ENCODE measurements at regions not wholly inside any gene's neighbourhood (a gene's known extent, or its start where the extent isn't known, plus 50 kb on each side); places are given as distances from the start of the nearest gene placed in this dataset.

GRCh38 chr12:87152841-87153528 lies 876.2 kb downstream of the C12orf50 start:
- H3K27me3 Mint-ChIP-seq (ENCODE audit: low read depth, unreplicated experiment), result no peaks in the 10 kb centered on the region
- Histone ChIP-seq H2AFZ (ENCODE audit: low read depth, low read length) (no peak overlapping the region), H3K79me2 (ENCODE audit: insufficient read depth, low read length) (no peaks in the 10 kb centered on the region), H3K36me3 (ENCODE audit: insufficient read depth, low read length) (no peaks in the 10 kb centered on the region), H3K9me3 (ENCODE audit: insufficient read depth, low read depth, low read length) (no peaks in the 10 kb centered on the region), H3K9ac (ENCODE audit: low read length) (no peak overlapping the region), H3K4me2 (ENCODE audit: low read length) (no peak overlapping the region), H3K27ac (ENCODE audit: low read depth, low read length) (no peak overlapping the region), H3K4me3 (ENCODE audit: insufficient read depth, low read depth, low read length) (no peak overlapping the region), H3K27me3 (ENCODE audit: insufficient read depth, low read length) (no peaks in the 10 kb centered on the region), H3K4me1 (ENCODE audit: insufficient read depth, low read length) (no peaks in the 10 kb centered on the region), H4K20me1 (ENCODE audit: insufficient read depth, low read length) (no peaks in the 10 kb centered on the region)
- peaks cover 6% of the 10 kb centered on the region for H3K4me1 Mint-ChIP-seq (ENCODE audit: low read depth, unreplicated experiment)
- H3K9me3 Mint-ChIP-seq (ENCODE audit: unreplicated experiment), result peaks cover 10% of the 10 kb centered on the region
- no peak for DNase-seq (ENCODE audit: low read depth)
- peaks cover 4% of the 10 kb centered on the region for H3K36me3 Mint-ChIP-seq (ENCODE audit: low read depth, unreplicated experiment)
- TF ChIP-seq, protein P1, sequence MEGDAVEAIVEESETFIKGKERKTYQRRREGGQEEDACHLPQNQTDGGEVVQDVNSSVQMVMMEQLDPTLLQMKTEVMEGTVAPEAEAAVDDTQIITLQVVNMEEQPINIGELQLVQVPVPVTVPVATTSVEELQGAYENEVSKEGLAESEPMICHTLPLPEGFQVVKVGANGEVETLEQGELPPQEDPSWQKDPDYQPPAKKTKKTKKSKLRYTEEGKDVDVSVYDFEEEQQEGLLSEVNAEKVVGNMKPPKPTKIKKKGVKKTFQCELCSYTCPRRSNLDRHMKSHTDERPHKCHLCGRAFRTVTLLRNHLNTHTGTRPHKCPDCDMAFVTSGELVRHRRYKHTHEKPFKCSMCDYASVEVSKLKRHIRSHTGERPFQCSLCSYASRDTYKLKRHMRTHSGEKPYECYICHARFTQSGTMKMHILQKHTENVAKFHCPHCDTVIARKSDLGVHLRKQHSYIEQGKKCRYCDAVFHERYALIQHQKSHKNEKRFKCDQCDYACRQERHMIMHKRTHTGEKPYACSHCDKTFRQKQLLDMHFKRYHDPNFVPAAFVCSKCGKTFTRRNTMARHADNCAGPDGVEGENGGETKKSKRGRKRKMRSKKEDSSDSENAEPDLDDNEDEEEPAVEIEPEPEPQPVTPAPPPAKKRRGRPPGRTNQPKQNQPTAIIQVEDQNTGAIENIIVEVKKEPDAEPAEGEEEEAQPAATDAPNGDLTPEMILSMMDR (IDR thresholded peaks at IDR 0.05; ENCODE audit: insufficient read depth, low read depth, low read length), result no peak
- no peak for TF ChIP-seq EZH2 (IDR thresholded peaks at IDR 0.05; ENCODE audit: insufficient read depth, low read length)
- no peak overlapping the region for H3K27ac Mint-ChIP-seq (ENCODE audit: unreplicated experiment)
- FAIRE-seq, result peak; percentile 9
- H3K4me3 Mint-ChIP-seq (ENCODE audit: unreplicated experiment), result no peak overlapping the region

DNA sequence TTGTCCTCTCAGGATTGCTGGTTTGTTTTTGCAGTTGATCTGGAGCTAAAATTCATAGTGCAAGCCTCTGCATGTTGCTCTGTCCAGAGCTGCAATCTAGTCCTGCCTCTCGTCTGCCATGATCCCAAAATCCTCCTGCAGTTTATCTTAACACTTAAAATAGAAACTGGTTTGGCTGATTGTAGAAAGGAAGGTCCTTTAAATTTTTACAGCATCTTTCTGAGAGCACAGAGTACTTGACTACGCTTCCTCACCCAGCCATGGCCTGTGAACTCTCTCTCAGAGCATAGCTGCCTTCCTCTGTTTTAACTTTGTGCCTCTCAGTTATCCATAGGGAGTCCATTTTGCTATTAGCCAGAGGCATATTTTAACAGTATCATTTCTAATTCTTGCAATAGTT lies 877.1 kb downstream of the C12orf50 start:
- DNase-seq (ENCODE audit: low read depth) (no peak), FAIRE-seq (no peak)
- peaks cover 4% of the 10 kb centered on the region for H3K36me3 Mint-ChIP-seq (ENCODE audit: low read depth, unreplicated experiment)
- Histone ChIP-seq H3K9ac (ENCODE audit: low read length) (no peak overlapping the region), H3K4me2 (ENCODE audit: low read length) (no peak overlapping the region), H3K79me2 (ENCODE audit: insufficient read depth, low read length) (no peaks in the 10 kb centered on the region), H3K9me3 (ENCODE audit: insufficient read depth, low read depth, low read length) (no peaks in the 10 kb centered on the region), H4K20me1 (ENCODE audit: insufficient read depth, low read length) (no peaks in the 10 kb centered on the region), H3K27ac (ENCODE audit: low read depth, low read length) (no peak overlapping the region), H3K27me3 (ENCODE audit: insufficient read depth, low read length) (no peaks in the 10 kb centered on the region), H3K4me3 (ENCODE audit: insufficient read depth, low read depth, low read length) (no peak overlapping the region), H3K36me3 (ENCODE audit: insufficient read depth, low read length) (no peaks in the 10 kb centered on the region), H3K4me1 (ENCODE audit: insufficient read depth, low read length) (no peaks in the 10 kb centered on the region), H2AFZ (ENCODE audit: low read depth, low read length) (no peak overlapping the region)
- peaks cover 6% of the 10 kb centered on the region for H3K4me1 Mint-ChIP-seq (ENCODE audit: low read depth, unreplicated experiment)
- peaks cover 10% of the 10 kb centered on the region for H3K9me3 Mint-ChIP-seq (ENCODE audit: unreplicated experiment)
- TF ChIP-seq, protein P1 (IDR thresholded peaks at IDR 0.05; ENCODE audit: insufficient read depth, low read depth, low read length), result no peak
- no peak for TF ChIP-seq EZH2 (IDR thresholded peaks at IDR 0.05; ENCODE audit: insufficient read depth, low read length)
- no peaks in the 10 kb centered on the region for H3K27me3 Mint-ChIP-seq (ENCODE audit: low read depth, unreplicated experiment)
- no peak overlapping the region for H3K4me3 Mint-ChIP-seq (ENCODE audit: unreplicated experiment)
- H3K27ac Mint-ChIP-seq (ENCODE audit: unreplicated experiment), result no peak overlapping the region

GRCh38 chr12:87150969-87151662 lies 878.1 kb downstream of the C12orf50 start:
- peaks cover 4% of the 10 kb centered on the region for H3K36me3 Mint-ChIP-seq (ENCODE audit: low read depth, unreplicated experiment)
- H3K4me3 ChIP-seq (ENCODE audit: insufficient read depth, low read depth, low read length), result no peak overlapping the region
- H3K27me3 ChIP-seq (ENCODE audit: insufficient read depth, low read length), result no peaks in the 10 kb centered on the region
- no peak for DNase-seq (ENCODE audit: low read depth)
- H3K9me3 ChIP-seq (ENCODE audit: insufficient read depth, low read depth, low read length), result no peaks in the 10 kb centered on the region
- TF ChIP-seq, protein P1 (IDR thresholded peaks at IDR 0.05; ENCODE audit: insufficient read depth, low read depth, low read length), result no peak
- TF ChIP-seq EZH2 (IDR thresholded peaks at IDR 0.05; ENCODE audit: insufficient read depth, low read length), result no peak
- peaks cover 6% of the 10 kb centered on the region for H3K4me1 Mint-ChIP-seq (ENCODE audit: low read depth, unreplicated experiment)
- H3K27me3 Mint-ChIP-seq (ENCODE audit: low read depth, unreplicated experiment), result no peaks in the 10 kb centered on the region
- FAIRE-seq, result no peak
- H4K20me1 ChIP-seq (ENCODE audit: insufficient read depth, low read length), result no peaks in the 10 kb centered on the region
- no peaks in the 10 kb centered on the region for H3K79me2 ChIP-seq (ENCODE audit: insufficient read depth, low read length)
- no peaks in the 10 kb centered on the region for H3K36me3 ChIP-seq (ENCODE audit: insufficient read depth, low read length)
- H3K4me2 ChIP-seq (ENCODE audit: low read length), result no peak overlapping the region
- no peak overlapping the region for H3K9ac ChIP-seq (ENCODE audit: low read length)
- H3K27ac ChIP-seq (ENCODE audit: low read depth, low read length), result no peak overlapping the region
- peak overlapping the region; percentile 18 for H2AFZ ChIP-seq (ENCODE audit: low read depth, low read length)
- H3K27ac Mint-ChIP-seq (ENCODE audit: unreplicated experiment), result peak overlapping the region; percentile 91
- H3K4me3 Mint-ChIP-seq (ENCODE audit: unreplicated experiment), result no peak overlapping the region
- no peaks in the 10 kb centered on the region for H3K4me1 ChIP-seq (ENCODE audit: insufficient read depth, low read length)
- H3K9me3 Mint-ChIP-seq (ENCODE audit: unreplicated experiment), result peaks cover 11% of the 10 kb centered on the region

All from astrocyte (in vitro differentiated cells and primary cell).